IMR-90 (cell line): ENCODE measurements at regions not wholly inside any gene's neighbourhood (a gene's known extent, or its start where the extent isn't known, plus 50 kb on each side); places are given as distances from the start of the nearest gene placed in this dataset.

ENCODE experiments used
- ATAC-seq: fragments of 200-7000 bp; cut with Tn5 transposase; 2 replicates; pipeline ENCODE4 v1.9.1; 2020; ENCODE audit warnings: low read depth, mild to moderate bottlenecking, moderate library complexity
- BruUV-seq: library from RNA; stranded (reverse); fragments of 400-500 nt; replicated peaks from 2 replicates; lab custom pipeline; 2021; lab: Mats Ljungman, UMichigan
- CTCF ChIA-PET: fragments of 300-600 bp; formaldehyde crosslinking; extraction: SDS; loops from one replicate; lab custom pipeline; 2021; ENCODE audit warnings: antibody characterized with exemption; lab: Yijun Ruan, JAX
- POLR2A ChIA-PET: fragments of 300-600 bp; sonication (Branson Sonifier 250); formaldehyde crosslinking; loops from one replicate; lab custom pipeline; 2022; ENCODE audit warnings: antibody characterized with exemption; ENCODE audit not compliant: unreplicated experiment; lab: Charles Lee
- DNase-seq: peaks from one replicate; pipeline ENCODE4 v3.0.0; 2013
- H2AFZ ChIP-seq: replicated peaks from 2 replicates; pipeline ENCODE3; 2013; ENCODE audit warnings: low read length, mild to moderate bottlenecking; ENCODE audit not compliant: poor library complexity
- H2AK5ac ChIP-seq: 2 replicates; pipeline ENCODE4 v1.6.1; 2013; ENCODE audit warnings: low read depth, low read length, inconsistent platforms
- H2AK9ac ChIP-seq: replicated peaks from 2 replicates; pipeline ENCODE3; 2013; ENCODE audit warnings: mild to moderate bottlenecking, low read depth, low read length, moderate library complexity; ENCODE audit not compliant: poor library complexity
- H2BK120ac ChIP-seq: 2 replicates; pipeline ENCODE4 v1.6.1; 2013; ENCODE audit warnings: low read depth, low read length, inconsistent platforms
- H2BK15ac ChIP-seq: 3 replicates; pipeline ENCODE4 v1.6.1; 2013; ENCODE audit warnings: low read depth, low read length, inconsistent platforms
- H2BK20ac ChIP-seq: 2 replicates; pipeline ENCODE4 v1.6.1; 2013; ENCODE audit warnings: low read depth, mild to moderate bottlenecking, inconsistent platforms, low read length, moderate library complexity
- H2BK5ac ChIP-seq: 2 replicates; pipeline ENCODE4 v1.6.1; 2013; ENCODE audit warnings: mild to moderate bottlenecking, low read depth, low read length, inconsistent platforms; ENCODE audit not compliant: poor library complexity, severe bottlenecking
- H3K14ac ChIP-seq: replicated peaks from 2 replicates; pipeline ENCODE4 v1.6.1; 2013; ENCODE audit warnings: low read depth, low read length, inconsistent platforms
- H3K18ac ChIP-seq: 2 replicates; pipeline ENCODE4 v1.6.1; 2013; ENCODE audit warnings: low read depth, low read length, control low read depth
- H3K23ac ChIP-seq: 2 replicates; pipeline ENCODE4 v1.6.1; 2013; ENCODE audit warnings: low read depth, low read length, inconsistent platforms
- H3K27ac ChIP-seq: 2 replicates; pipeline ENCODE4 v1.5.1; 2013; ENCODE audit warnings: mild to moderate bottlenecking, control low read depth, low read length; ENCODE audit not compliant: insufficient read depth
- H3K27me3 ChIP-seq: 2 replicates; pipeline ENCODE4 v1.6.1; 2013; ENCODE audit warnings: low read length; ENCODE audit not compliant: control insufficient read depth, insufficient read depth
- H3K36me3 ChIP-seq: 2 replicates; pipeline ENCODE4 v1.6.1; 2013; ENCODE audit warnings: low read length, mixed read lengths; ENCODE audit not compliant: control insufficient read depth, insufficient read depth
- H3K4ac ChIP-seq: 2 replicates; pipeline ENCODE4 v1.6.1; 2013; ENCODE audit warnings: low read depth, low read length, inconsistent platforms
- H3K4me1 ChIP-seq: 2 replicates; pipeline ENCODE4 v1.6.1; 2013; ENCODE audit warnings: low read length, mixed read lengths; ENCODE audit not compliant: control insufficient read depth, insufficient read depth
- H3K4me2 ChIP-seq: 2 replicates; pipeline ENCODE4 v1.6.1; 2013; ENCODE audit warnings: low read depth, mild to moderate bottlenecking, control low read depth, low read length, moderate library complexity
- H3K4me3 ChIP-seq: 2 replicates; pipeline ENCODE4 v1.5.1; 2013; ENCODE audit warnings: low read depth, mild to moderate bottlenecking, control low read depth, low read length, moderate library complexity; ENCODE audit not compliant: insufficient read depth
- H3K56ac ChIP-seq: 2 replicates; pipeline ENCODE4 v1.6.1; 2013; ENCODE audit warnings: low read length, inconsistent platforms; ENCODE audit not compliant: insufficient read depth; ENCODE audit errors: extremely low read depth
- H3K79me1 ChIP-seq, 2 experiments: 2 replicates each; pipeline ENCODE4 v1.6.1; 2013; ENCODE audit warnings: low read length in 2 of 2, inconsistent platforms in 1 of 2, low read depth in 1 of 2
- H3K9ac ChIP-seq: 2 replicates; pipeline ENCODE4 v1.6.1; 2013; ENCODE audit warnings: low read depth, low read length, control low read depth
- H3K9me1 ChIP-seq: 2 replicates; pipeline ENCODE4 v1.6.1; 2013; ENCODE audit warnings: low read length, inconsistent platforms; ENCODE audit not compliant: insufficient read depth
- H3K9me3 ChIP-seq: 2 replicates; pipeline ENCODE4 v1.6.1; 2013; ENCODE audit warnings: low read length; ENCODE audit not compliant: control insufficient read depth, insufficient read depth
- H4K20me1 ChIP-seq: 2 replicates; pipeline ENCODE4 v1.6.1; 2013; ENCODE audit warnings: low read length, inconsistent platforms; ENCODE audit not compliant: insufficient read depth
- H4K5ac ChIP-seq: 2 replicates; pipeline ENCODE4 v1.6.1; 2013; ENCODE audit warnings: mild to moderate bottlenecking, low read depth, low read length, control low read depth
- H4K8ac ChIP-seq, 2 experiments: 2 replicates each; pipeline ENCODE4 v1.6.1; 2013; ENCODE audit warnings: low read depth in 2 of 2, low read length in 2 of 2, control low read depth in 1 of 2, inconsistent platforms in 1 of 2
- H4K91ac ChIP-seq: 2 replicates; pipeline ENCODE4 v1.6.1; 2013; ENCODE audit warnings: low read depth, low read length, inconsistent platforms; ENCODE audit not compliant: insufficient read depth
- ELK1 ChIP-seq: fragments of 150-350 bp; IDR thresholded peaks from 2 replicates; pipeline ENCODE4 v1.6.1; 2016; ENCODE audit warnings: low read depth, mild to moderate bottlenecking, low read length, moderate library complexity, borderline replicate concordance
- MAZ ChIP-seq: IDR thresholded peaks from 2 replicates; pipeline ENCODE4 v1.6.1; 2012; ENCODE audit warnings: low read depth, mild to moderate bottlenecking, low read length, improper control_type of control experiment, moderate library complexity, borderline replicate concordance
- RAD21 ChIP-seq: IDR thresholded peaks from 2 replicates; pipeline ENCODE4 v1.6.1; 2012; ENCODE audit warnings: low read length, improper control_type of control experiment
- dilution Hi-C: fragments of 300-500 bp; cut with HindIII; formaldehyde crosslinking; loops from one replicate; pipeline ENCODE4 v1.14.3; 2018; ENCODE audit warnings: low sequenced_read_pairs; ENCODE audit not compliant: unreplicated experiment
- in situ Hi-C: fragments of 300-500 bp; cut with MboI; formaldehyde crosslinking; loops from 3 replicates; pipeline ENCODE4 v1.14.3; 2019; ENCODE audit warnings: low sequenced_read_pairs, inconsistent platforms, mixed read lengths
- intact Hi-C: fragments of 100-400 bp; cut with micrococcal nuclease; formaldehyde crosslinking; loops from 2 replicates; pipeline ENCODE4 v1.10.0; 2022

- no peaks in the 10 kb centered on the region for H3K79me1 ChIP-seq
- DNase-seq (no peak), ATAC-seq (no peak)
- ChIA-PET POLR2A (no interaction called here), CTCF (no interaction called here)
- H3K4me3 ChIP-seq = no peak overlapping the region
- H3K4me1 ChIP-seq = no peaks in the 10 kb centered on the region
- H3K27ac ChIP-seq = no peak overlapping the region
- dilution Hi-C loops (no loop called here), in situ Hi-C loops (no loop called here), intact Hi-C loops (no loop called here)
- no peaks in the 10 kb centered on the region for H4K20me1 ChIP-seq
- BruUV-seq = no TSS peak
- TF ChIP-seq MAZ = no peak
- TF ChIP-seq RAD21 = no peak
- TF ChIP-seq ELK1 = no peak
- H2AK5ac ChIP-seq = no peak overlapping the region
- H3K9me3 ChIP-seq = no peaks in the 10 kb centered on the region
- H2AK9ac ChIP-seq = no peak overlapping the region
- H2BK15ac ChIP-seq = no peak overlapping the region
- H3K23ac ChIP-seq = no peak overlapping the region
- H3K27me3 ChIP-seq = no peaks in the 10 kb centered on the region
- no peak overlapping the region for H3K9ac ChIP-seq
- H3K9me1 ChIP-seq = no peaks in the 10 kb centered on the region
- no peak overlapping the region for H3K14ac ChIP-seq
- H2BK120ac ChIP-seq = no peak overlapping the region
- no peak overlapping the region for H4K8ac ChIP-seq
- H2AFZ ChIP-seq = no peak overlapping the region
- H4K91ac ChIP-seq = no peak overlapping the region
- H4K5ac ChIP-seq = no peak overlapping the region
- no peak overlapping the region for H3K56ac ChIP-seq
- H3K36me3 ChIP-seq = no peaks in the 10 kb centered on the region
- no peak overlapping the region for H2BK20ac ChIP-seq
- no peak overlapping the region for H3K18ac ChIP-seq
- H2BK5ac ChIP-seq = no peak overlapping the region
- H3K4ac ChIP-seq = no peak overlapping the region
- no peak overlapping the region for H3K4me2 ChIP-seq
These were observed 98.6 kb upstream of the FANCL start for GRCh38 chr2:58339548-58340243.
